Epidermal melanocyte (primary cell): ENCODE measurements at regions not wholly inside any gene's neighbourhood (a gene's known extent, or its start where the extent isn't known, plus 50 kb on each side); places are given as distances from the start of the nearest gene placed in this dataset.
"Not testable (repeated sequence)": the region's sequence is repeated elsewhere in the genome, so short reads cannot be mapped to it uniquely, and the experiment has no call there.

Experiments used
- DNase-seq: peaks from one replicate; pipeline ENCODE4 v3.0.0; 2011; ENCODE audit warnings: low spot score; ENCODE audit not compliant: insufficient read length

DNA sequence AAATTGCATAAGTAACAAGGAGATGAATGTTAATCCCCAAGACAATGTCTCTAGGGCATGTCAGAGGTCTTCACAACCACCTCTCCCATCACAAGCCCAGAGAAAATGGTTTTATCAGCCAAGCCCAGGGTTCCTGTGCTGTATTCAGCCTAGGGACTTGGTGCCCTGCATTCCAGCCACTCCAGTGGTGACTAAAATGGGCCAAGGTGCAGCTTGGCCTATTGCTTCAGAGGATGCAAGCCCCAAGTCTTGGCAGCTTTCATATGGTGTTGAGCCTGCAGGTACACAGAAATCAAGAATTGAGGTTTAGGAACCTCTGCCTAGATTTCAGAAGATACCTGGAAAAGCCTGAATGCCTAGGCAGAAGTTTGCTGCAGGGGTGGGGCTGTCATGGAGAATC is 1118.6 kb downstream of the PLA2G4A start:
- no peak for DNase-seq

DNA sequence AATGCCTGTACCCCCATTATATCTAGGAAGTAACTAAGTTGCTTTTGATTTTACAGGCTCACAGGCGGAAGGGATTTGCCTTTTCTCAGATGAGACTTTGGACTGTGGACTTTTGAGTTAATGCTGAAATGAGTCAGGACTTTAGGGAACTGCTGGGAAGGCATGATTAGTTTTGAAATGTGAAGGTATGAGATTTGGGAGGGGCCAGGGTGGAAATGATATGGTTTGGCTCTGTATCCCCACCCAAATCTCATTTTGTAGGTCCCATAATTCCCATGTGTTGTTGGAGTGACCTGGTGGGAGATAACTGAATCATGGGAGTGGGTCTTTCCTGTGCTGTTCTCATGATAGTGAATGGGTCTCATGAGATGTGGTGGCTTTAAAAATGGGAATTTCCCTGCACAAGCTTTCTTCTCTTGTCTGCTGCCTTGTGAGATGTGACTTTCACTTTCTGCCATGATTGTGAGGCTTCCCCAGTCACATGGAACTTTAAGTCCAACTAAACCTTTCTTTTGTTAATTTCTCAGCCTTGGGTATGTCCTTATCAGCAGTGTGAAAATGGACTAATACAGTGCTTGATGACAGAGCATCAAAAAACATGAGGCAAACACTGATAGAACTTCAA is 1119.5 kb downstream of the PLA2G4A start:
- DNase-seq = no peak

DNA sequence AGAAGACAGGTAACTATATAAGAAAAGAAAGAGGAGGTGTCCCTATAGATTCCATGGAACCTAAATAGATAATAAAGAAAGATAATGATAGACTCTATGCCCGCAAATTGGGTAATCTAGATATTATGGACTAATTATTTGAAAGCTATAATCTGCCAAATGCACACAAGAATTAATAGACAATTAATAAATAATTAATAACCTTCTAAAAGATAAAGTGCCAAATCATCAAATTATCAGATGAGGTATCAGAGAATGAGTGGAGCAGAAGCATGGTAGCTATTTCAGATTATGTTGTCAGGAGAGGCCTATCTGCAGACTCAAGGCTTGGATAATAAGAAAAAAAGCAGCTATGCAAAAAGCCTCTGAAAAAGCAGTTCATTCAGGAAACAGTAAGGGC is 1120.8 kb downstream of the PLA2G4A start:
- no peak for DNase-seq

DNA sequence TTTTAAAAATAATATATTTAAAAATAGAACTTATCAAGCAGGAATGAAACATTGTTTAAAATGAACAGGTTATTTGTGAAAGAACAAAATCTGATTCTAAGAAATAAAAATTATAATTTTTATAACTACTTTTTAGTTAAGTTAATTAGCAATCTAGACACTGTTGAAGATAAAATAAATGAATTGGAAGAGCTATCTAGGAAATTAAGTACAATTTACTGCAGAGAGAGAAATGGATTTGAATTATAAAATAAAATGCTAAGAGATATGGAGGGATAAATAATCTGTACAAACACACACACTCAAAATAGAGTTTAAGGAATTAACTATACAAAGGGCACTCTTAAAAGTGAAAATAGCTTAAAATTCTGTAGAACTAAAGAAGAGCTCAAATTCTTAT is 1123.1 kb downstream of the PLA2G4A start:
- DNase-seq = no peak

DNA sequence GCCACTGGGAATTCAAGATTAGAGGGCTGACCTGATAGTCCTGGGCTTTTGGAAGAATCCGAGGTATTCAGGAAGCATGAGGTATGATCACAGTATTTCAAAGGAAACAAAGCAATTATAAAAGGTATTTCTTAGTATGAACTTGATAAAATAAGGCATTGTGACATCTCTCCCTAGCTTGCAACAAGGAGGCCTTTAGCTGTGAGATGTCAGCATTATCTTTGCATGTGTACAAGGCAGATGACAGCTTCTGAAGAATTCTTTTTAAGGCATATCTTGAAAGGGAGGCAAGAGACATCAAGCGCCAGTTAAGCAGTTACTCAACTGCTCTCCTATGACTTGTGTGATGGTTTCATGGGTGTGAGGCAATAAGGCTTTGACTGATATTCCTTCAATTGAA is 1123.7 kb downstream of the PLA2G4A start:
- no peak for DNase-seq

DNA sequence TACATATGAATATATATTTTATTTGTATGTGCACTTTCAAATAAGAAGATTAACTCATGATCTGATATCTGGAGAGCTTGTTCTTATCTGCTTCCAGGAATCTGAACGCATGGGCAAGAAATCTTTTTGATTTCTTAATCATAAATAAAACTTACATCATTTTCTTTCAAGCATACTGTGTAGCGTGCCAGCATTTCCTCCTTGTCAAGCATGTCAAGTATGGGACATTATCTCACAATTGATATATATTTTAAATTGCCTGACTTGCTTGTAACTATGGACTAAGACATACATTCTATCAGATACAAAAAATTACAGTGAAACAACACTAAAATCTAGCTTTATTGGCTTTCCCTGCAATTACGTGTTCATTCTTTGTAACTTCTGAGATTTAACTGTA is 1128.2 kb downstream of the PLA2G4A start:
- no peak for DNase-seq

DNA sequence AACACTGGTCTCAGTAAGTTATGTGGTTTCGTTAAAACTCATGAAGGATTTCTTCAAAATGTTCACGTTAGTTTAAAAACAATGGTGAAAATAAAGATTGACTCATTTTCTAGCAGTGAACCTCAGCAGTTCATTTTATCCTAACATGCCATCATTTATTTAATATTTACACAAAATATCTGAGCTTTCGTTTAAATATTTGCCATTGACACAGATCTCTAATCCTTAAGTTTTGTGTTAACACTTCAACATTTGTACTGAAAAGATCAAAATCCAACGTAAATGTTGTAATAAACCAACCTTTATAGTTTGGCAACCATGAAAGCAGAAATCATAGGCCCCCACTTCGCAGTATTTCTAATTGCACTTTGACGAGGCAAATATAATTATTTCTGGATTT is 1129.5 kb downstream of the PLA2G4A start:
- DNase-seq = no peak

DNA sequence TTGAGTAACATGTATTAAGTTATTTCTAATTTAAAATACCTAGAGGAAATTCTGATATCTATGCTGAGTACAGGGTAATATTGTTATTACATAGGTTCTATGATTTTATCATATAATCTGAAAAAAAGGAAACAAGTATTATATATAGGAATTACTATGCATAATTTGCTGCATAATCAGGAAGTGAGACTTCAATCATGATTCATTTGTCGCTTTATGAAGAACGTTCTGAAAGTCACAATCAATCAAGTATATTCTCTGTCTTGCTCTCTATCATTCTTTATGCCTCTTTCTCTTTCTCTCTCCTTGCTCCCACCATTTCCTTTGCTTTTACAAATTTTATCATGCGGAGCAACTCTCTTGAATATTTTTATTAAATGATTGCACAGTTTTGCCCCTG is 1130.3 kb downstream of the PLA2G4A start:
- no peak for DNase-seq

DNA sequence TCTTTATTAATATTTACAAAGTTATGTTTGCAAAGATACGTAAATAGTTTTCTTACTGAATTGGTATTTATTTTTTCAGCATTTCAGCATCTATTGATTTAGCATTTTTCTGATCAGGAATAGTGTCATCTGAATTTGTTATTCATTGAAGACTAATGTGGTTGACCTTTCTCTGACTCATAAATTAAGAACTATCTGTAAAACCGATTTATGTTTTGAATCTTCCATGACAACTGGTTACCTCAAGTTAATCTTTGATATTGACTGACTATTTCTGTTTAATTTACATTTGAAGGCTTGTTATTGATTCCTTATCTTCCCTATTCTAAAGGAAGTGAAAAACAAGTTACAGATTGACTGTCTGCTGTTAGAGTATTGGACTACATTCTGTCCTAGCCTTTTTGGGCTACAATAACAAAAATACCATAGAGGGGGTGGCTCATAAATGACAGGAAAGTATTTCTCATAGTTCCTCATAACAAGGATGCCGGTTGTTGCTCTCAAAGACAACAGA is 1131.4 kb downstream of the PLA2G4A start:
- no peak for DNase-seq

DNA sequence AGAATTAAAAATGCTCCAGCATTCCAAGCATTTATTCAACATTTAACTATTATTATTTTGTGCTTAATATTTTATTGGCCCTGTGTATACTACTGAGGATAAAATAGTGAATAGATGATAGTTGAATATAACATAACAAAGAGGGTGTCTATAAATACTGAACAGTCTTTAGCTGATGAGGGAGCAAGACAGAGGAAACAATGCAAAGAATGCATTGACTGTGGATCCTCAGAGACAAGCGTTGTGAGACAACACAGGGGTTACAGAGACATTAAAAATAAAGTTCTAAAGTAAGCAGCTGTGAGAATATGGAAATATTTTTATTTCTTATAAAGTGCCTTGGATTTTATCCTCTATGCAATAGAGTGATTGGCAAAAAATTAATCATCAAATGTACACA is 1133.1 kb downstream of the PLA2G4A start:
- no peak for DNase-seq

DNA sequence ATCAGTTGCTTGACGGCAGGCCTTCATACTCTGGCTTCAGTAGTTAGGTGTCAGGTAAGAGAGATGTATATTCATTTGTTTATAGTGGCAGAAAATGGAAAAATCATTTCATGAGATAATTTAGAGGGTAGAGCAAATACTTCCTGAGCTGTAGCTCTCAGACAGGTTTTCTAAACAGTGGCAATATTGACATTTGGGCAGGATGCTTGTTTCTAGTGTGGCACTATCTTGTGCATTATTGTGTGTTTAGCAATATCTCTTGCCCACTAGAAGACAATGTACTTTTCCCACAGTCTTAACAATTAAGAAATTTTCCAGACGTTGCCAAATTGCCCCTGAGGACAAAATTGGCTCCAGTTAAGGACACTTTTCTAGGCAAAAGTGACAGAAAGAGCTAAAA is 1143.1 kb downstream of the PLA2G4A start:
- no peak for DNase-seq

DNA sequence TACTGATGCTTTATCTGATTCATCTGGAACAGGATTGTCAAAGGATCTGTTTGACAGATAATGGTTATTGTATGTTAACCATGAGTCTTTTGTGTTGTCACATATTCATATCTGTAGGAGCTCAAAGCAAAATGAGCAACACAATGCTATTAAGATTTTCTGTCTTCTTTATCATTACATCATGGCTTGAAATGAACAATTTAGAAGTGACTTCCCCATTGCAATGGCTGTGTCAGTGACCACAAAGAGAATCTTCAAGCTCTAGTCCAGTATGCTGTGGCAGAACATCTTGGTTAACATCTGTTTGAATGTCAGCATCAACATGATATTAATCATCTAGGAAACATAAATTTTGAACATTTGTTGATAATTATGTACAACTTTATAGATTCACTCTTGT is 1148.5 kb downstream of the PLA2G4A start:
- DNase-seq = no peak

DNA sequence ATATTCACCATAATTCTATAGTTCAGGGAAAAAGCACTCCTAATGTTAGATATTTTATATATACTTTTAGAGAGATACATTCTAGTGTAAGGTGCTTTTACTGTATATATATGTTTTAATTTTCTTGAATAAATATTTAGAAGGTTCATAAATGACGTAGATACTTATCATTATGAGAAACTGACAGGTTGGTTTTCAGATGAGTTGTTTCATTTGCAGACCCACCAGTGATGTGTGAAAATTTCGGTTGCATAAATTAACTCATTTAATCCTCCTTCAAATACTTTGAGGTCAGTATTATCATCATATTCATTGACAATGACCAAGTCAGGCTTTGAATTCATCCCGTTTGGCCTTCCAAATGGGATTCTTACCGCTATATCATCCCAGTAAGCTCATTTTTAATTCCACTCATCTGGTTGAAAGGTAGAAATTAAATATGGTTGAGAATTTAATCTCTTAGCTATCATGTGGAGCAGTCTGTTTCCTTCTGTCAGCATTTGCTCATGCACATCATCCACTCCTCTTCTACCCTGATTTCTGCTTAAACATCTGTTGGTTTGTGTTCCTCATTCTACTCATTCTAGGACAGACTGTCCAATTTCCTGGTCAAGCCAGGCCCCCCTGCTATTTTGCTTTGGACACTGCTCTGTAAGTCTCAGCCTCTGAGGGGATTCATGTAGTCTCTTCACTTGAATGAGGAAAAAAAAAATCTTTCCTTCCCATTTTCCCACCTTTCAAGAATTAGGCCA is 1156.6 kb downstream of the PLA2G4A start:
- no peak for DNase-seq

DNA sequence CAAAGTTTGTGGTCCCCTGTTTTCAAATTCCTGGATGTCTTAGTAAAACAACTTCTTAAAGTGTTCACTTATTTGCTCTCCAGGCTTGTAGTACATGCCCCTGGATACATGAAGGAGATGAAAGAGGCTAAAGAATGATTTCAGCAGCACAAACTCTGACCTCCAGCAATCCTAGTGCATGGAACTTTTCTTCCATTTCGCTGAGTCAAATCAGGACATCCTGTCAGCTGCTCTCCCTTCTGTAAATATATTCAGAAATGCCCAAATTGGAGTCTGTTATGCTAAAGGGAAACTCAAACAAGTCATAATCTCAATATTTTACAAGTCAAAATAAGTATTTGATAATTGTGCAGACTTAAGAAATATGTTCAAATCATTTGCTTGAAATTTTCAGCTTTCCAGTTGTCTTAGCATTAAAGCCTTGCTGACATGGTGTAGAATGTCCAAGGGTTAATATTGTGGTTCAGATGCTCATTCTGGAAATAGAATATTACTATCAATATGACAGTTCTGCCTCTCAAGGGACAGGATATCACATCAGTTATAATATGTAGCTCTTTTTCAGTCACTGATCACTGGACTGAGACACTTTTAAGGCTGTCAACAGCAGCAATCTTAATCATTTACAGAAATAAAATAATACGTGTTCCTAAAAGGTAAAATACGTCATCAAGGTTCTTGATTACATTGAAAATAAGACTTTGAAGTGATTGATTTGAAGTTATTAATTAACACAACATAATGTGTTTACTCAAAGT is 1157.3 kb downstream of the PLA2G4A start:
- DNase-seq = no peak

DNA sequence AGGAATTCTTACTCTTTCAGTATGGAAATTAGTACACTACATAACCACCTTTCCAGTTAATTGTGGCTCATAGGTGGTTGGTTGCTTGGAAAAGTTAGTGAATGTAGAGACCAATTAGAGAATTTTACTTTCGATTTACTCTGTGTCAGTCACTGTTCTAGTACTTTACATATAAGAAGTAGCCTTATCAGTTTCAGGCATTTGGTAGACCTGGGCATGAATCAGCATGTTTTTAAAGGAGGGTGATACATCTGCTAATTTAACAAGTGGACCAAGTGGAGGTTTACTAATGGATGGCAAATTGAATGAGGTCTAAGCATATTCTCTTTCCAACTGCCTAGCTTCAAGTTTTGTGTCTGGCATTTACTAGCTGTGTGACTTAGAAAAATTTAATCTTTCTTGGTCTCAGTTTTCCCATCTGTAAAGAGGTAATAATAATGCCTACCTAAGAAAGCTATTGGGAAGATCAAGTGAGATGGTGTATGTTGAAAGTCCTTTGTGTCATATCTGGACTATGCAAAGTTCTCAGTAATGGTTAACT is 1158.6 kb downstream of the PLA2G4A start:
- DNase-seq = no peak

DNA sequence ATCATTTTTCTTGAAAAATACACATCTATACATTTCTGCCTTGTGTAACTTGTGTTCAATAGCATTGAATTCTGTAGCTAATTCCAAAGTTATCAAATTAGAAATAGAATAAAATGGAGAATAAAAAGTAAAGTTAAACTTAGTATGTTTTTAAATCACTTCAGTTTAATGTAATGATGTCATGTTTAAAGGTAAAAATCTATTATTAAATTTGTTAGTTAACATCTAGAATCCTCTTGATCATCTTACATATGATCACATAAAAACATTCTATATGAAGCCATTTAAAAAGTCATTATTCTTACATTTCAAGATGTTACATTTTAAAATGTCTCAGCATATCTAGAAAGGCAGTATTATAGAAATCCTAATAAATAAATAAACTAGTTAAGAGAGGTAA is 1163.2 kb downstream of the PLA2G4A start:
- no peak for DNase-seq

DNA sequence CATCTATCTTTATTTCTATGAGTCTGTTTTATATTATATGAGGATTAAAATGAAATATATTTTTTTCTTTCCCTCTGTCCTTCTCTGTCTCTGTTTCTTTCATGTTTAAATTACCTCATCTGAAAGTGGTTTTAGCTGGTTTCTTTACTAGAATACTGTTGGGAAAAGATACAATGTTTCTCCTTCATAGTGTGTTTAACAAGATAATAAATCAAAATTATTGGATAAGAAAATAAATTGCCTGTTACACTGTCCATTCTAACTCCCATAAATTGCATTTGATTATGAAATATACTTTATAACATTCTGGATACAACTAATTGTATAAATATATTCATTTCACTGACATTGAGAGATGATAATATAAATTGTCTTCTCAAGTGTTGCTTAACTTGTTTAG is 1168.0 kb downstream of the PLA2G4A start:
- DNase-seq = no peak

DNA sequence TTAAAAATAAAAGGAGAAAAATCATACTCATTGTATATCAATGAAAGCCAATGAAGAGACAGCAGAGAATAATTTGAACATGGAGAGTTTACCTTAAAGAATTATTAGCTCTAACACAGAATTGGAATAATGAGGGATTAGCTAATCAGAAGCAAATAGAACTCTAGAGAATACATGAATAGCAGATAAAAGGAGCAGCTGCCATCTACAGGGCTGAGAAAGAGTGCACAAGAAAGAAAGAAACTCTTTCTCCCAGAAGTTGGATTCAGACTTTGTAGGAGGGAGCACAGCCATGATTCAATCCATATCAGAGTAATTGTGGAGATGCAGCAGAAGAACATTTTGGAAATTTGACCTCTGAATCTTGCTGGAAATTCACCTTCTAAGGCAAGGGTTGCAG is 1171.2 kb downstream of the PLA2G4A start:
- no peak for DNase-seq

DNA sequence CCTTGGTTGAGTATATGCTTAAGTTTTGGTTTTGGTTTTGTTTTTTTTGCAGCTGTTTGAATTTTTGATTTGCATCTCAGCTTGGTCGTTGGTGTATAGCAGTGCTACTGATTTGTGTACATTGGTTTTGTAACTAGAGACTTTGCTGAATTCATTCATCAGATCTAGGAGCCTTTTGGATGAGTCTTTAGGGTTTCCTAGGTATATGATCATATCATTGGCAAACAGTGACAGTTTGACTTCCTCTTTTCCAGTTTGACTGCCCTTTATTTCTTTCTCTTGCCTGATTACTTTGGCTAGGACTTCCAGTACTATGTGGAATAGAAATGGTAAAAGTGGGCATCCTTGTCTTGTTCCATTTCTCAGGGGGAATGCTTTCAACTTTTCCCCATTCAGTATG is 1174.9 kb downstream of the PLA2G4A start:
- not testable (repeated sequence) for DNase-seq

DNA sequence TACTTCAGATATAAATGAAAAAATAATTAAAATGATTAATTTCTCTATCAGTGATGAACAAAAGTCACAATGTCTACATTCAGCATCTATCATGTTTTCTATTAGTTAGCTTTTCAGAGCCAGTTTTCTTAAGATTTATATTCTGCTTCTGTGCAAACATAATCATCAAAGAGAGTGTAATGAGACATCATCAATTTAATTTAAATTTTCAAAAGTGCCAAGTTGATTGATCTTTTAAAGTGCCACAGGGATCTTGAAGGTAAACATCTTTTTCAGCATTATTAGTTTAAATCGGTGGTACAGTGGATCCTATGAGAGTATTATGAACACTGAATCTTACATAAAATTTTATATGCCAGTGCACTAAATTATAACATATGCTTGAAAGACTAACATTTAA is 1176.1 kb downstream of the PLA2G4A start:
- DNase-seq = no peak

DNA sequence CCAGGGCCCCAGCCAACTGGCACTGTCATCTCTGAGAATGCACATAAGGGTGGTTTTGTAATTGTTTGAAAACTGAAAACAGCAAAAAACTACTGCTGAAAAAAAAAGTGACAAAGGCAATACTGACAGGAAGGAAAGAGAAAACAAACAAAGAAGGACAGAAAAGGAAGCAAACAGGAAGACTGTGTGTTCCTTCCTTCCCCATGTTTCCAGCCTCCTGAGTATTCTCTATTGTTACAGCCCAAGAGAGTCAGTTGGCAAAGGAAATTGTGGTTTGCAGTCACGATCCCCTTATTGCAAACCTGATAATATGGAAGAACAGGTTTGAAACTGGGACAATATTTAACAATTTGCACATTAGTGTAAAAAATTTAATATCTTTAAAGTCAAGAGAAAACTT is 1177.6 kb downstream of the PLA2G4A start:
- DNase-seq = no peak

DNA sequence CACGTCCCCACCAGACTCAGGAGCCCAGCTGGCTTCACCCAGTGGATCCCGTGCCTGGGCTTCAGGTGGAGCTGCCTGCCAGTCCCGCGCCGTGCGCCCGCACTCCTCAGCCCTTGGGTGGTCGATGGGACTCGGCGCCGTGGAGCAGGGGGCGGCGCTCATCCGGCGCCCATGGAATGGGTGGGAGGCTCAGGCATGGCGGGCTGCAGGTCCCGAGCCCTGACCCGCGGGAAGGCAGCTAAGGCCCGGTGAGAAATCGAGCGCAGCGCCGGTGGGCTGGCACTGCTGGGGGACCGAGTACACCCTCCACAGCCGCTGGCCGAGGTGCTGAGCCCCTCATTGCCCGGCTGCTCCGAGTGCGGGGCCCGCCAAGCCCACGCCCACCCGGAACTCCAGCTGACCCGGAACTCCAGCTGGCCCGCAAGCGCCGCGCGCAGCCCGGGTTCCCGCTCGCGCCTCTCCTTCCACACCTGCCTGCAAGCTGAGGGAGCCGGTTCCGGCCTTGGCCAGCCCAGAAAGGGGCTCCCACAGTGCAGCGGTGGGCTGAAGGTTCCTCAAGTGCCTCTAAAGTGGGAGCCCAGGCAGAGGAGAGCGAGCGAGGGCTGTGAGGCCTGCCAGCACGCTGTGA is 1184.6 kb downstream of the PLA2G4A start:
- DNase-seq = not testable (repeated sequence)
